Loucy (cell line): ENCODE measurements at regions not wholly inside any gene's neighbourhood (a gene's known extent, or its start where the extent isn't known, plus 50 kb on each side); places are given as distances from the start of the nearest gene placed in this dataset.

Experiments
- H2AFZ ChIP-seq: fragments of 200-600 bp; sonication (generic); 2 replicates; pipeline ENCODE4 v1.6.0; 2016; ENCODE audit warnings: antibody characterized with exemption, mild to moderate bottlenecking, low read length, moderate library complexity
- H3F3A ChIP-seq: fragments of 200-600 bp; 2 replicates; pipeline ENCODE4 v1.6.0; 2016; ENCODE audit warnings: antibody characterized with exemption, low read depth, mild to moderate bottlenecking
- H3K27me3 ChIP-seq: fragments of 200-600 bp; sonication (generic); 2 replicates; pipeline ENCODE4 v1.6.1; 2014; ENCODE audit warnings: low read length, mild to moderate bottlenecking; ENCODE audit not compliant: insufficient read depth, poor library complexity, severe bottlenecking
- H3K36me3 ChIP-seq: fragments of 200-600 bp; sonication (generic); 2 replicates; pipeline ENCODE4 v1.6.1; 2016; ENCODE audit warnings: low read length; ENCODE audit not compliant: insufficient read depth
- H3K4me1 ChIP-seq: fragments of 200-600 bp; sonication (generic); 2 replicates; pipeline ENCODE4 v1.5.1; 2014; ENCODE audit warnings: low read length, mild to moderate bottlenecking; ENCODE audit not compliant: insufficient read depth, poor library complexity, severe bottlenecking
- H3K4me2 ChIP-seq: fragments of 200-600 bp; sonication (generic); 2 replicates; pipeline ENCODE4 v1.6.0; 2014; ENCODE audit warnings: antibody characterized with exemption, low read length, low read depth, mild to moderate bottlenecking; ENCODE audit not compliant: poor library complexity, severe bottlenecking
- H3K4me3 ChIP-seq: fragments of 200-600 bp; sonication (generic); 2 replicates; pipeline ENCODE4 v1.5.1; 2014; ENCODE audit warnings: low read length, mild to moderate bottlenecking, mixed read lengths; ENCODE audit not compliant: poor library complexity, severe bottlenecking
- H3K79me2 ChIP-seq: fragments of 200-600 bp; sonication (generic); 2 replicates; pipeline ENCODE4 v1.6.1; 2014; ENCODE audit warnings: low read length; ENCODE audit not compliant: insufficient read depth
- H3K9ac ChIP-seq: fragments of 200-600 bp; sonication (generic); 2 replicates; pipeline ENCODE4 v1.6.0; 2014; ENCODE audit warnings: mild to moderate bottlenecking, low read depth, low read length, moderate library complexity; ENCODE audit not compliant: poor library complexity, severe bottlenecking
- H3K9me2 ChIP-seq: fragments of 200-600 bp; sonication (generic); replicated peaks from 2 replicates; pipeline ENCODE4 v1.6.1; 2016; ENCODE audit warnings: low read depth, low read length, mixed read lengths
- H3K9me3 ChIP-seq: fragments of 200-600 bp; sonication (generic); 2 replicates; pipeline ENCODE4 v1.6.1; 2014; ENCODE audit warnings: mild to moderate bottlenecking, antibody characterized with exemption, low read length, low read depth; ENCODE audit not compliant: insufficient read depth
- H4K20me1 ChIP-seq: fragments of 200-600 bp; sonication (generic); 2 replicates; pipeline ENCODE4 v1.6.0; 2014; ENCODE audit warnings: antibody characterized with exemption, low read length, mild to moderate bottlenecking; ENCODE audit not compliant: insufficient read depth, poor library complexity, severe bottlenecking
- EZH2phosphoT487 ChIP-seq: fragments of 200-600 bp; IDR thresholded peaks from 2 replicates; pipeline ENCODE4 v1.6.1; 2018; ENCODE audit warnings: antibody characterized with exemption, mild to moderate bottlenecking, moderate library complexity, borderline replicate concordance
- TF ChIP-seq, protein P1 (sequence below): fragments of 200-600 bp; sonication (generic); conservative IDR thresholded peaks from 2 replicates; pipeline ENCODE4 v1.5.1; 2014; ENCODE audit warnings: mild to moderate bottlenecking, antibody characterized with exemption, low read length

DNA sequence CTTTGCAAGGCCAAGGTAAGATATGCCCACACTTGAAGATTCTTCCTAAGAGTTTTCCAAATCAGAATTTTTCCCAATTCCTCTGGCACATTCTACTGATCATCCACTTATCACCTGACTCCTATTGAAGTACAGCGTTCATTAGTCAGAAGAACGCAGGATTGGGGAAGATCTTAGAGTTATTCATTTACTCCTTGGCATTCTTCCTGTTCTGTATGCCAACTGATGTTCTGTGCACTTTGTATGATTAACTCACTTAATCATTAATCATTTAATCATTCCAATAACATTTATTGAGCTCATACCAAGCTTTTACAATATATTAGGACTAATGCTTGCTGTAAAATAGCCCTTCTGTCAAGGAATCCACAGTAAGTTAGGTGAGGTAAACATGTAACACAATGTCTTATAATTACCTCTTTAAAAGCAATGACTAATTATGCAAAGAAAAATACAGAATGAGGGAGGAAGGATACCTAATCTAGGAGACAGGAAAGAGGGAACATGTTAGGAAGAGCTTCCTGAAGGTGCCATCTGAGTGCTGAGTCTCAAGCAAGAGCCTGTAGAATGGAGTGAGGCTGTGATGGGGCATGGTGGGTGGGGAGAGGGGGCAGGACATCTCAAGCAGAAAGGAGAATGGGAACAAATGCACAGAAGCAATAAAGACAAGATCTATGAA is 71.1 kb upstream of the DPT start:
- Histone ChIP-seq H3K9me2 (no peaks in the 10 kb centered on the region), H3F3A (no peaks in the 10 kb centered on the region), H3K4me1 (no peaks in the 10 kb centered on the region), H3K4me2 (no peak overlapping the region), H3K27me3 (no peaks in the 10 kb centered on the region), H2AFZ (no peak overlapping the region), H3K9ac (no peak overlapping the region), H3K79me2 (no peaks in the 10 kb centered on the region), H3K36me3 (no peaks in the 10 kb centered on the region), H3K9me3 (no peaks in the 10 kb centered on the region), H3K4me3 (no peak overlapping the region), H4K20me1 (no peaks in the 10 kb centered on the region)
- TF ChIP-seq EZH2phosphoT487, result no peak
- TF ChIP-seq, protein P1, sequence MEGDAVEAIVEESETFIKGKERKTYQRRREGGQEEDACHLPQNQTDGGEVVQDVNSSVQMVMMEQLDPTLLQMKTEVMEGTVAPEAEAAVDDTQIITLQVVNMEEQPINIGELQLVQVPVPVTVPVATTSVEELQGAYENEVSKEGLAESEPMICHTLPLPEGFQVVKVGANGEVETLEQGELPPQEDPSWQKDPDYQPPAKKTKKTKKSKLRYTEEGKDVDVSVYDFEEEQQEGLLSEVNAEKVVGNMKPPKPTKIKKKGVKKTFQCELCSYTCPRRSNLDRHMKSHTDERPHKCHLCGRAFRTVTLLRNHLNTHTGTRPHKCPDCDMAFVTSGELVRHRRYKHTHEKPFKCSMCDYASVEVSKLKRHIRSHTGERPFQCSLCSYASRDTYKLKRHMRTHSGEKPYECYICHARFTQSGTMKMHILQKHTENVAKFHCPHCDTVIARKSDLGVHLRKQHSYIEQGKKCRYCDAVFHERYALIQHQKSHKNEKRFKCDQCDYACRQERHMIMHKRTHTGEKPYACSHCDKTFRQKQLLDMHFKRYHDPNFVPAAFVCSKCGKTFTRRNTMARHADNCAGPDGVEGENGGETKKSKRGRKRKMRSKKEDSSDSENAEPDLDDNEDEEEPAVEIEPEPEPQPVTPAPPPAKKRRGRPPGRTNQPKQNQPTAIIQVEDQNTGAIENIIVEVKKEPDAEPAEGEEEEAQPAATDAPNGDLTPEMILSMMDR, result no peak

- H3K36me3 ChIP-seq, result no peaks in the 10 kb centered on the region
- H3F3A ChIP-seq, result no peaks in the 10 kb centered on the region
- no peak overlapping the region for H3K4me3 ChIP-seq
- H4K20me1 ChIP-seq, result no peaks in the 10 kb centered on the region
- no peak overlapping the region for H3K4me2 ChIP-seq
- no peaks in the 10 kb centered on the region for H3K79me2 ChIP-seq
- H3K9me2 ChIP-seq, result no peaks in the 10 kb centered on the region
- no peak for TF ChIP-seq EZH2phosphoT487
- H3K27me3 ChIP-seq, result no peaks in the 10 kb centered on the region
- no peak overlapping the region for H2AFZ ChIP-seq
- no peaks in the 10 kb centered on the region for H3K4me1 ChIP-seq
- no peak overlapping the region for H3K9ac ChIP-seq
- H3K9me3 ChIP-seq, result no peaks in the 10 kb centered on the region
Measured at GRCh38 chr1:168801032-168801745, 72.2 kb upstream of the DPT start.

- no peaks in the 10 kb centered on the region for H3K36me3 ChIP-seq
- H3K4me2 ChIP-seq, result no peak overlapping the region
- no peak overlapping the region for H2AFZ ChIP-seq
- no peak overlapping the region for H3K9ac ChIP-seq
- no peaks in the 10 kb centered on the region for H3K9me3 ChIP-seq
- no peak overlapping the region for H3K4me3 ChIP-seq
- H3K27me3 ChIP-seq, result no peaks in the 10 kb centered on the region
- no peaks in the 10 kb centered on the region for H3K9me2 ChIP-seq
- no peaks in the 10 kb centered on the region for H4K20me1 ChIP-seq
- no peaks in the 10 kb centered on the region for H3F3A ChIP-seq
- no peaks in the 10 kb centered on the region for H3K4me1 ChIP-seq
- TF ChIP-seq EZH2phosphoT487, result no peak
- TF ChIP-seq, protein P1, result no peak
- H3K79me2 ChIP-seq, result no peaks in the 10 kb centered on the region
Measured at GRCh38 chr1:168803806-168804510, 75.0 kb upstream of the DPT start.
